GM12878 (cell line): ENCODE measurements at regions not wholly inside any gene's neighbourhood (a gene's known extent, or its start where the extent isn't known, plus 50 kb on each side); places are given as distances from the start of the nearest gene placed in this dataset.

Experiments used
- ATAC-seq: fragments of 200-7000 bp; cut with Tn5 transposase; 3 replicates; pipeline ENCODE4 v1.9.1; 2020; ENCODE audit warnings: mild to moderate bottlenecking, moderate library complexity
- BruUV-seq: library from RNA; stranded (reverse); fragments of 400-500 nt; replicated peaks from 2 replicates; lab custom pipeline; 2021; lab: Mats Ljungman, UMichigan
- CTCF ChIA-PET: fragments of 300-600 bp; sonication (Branson Sonifier 250); formaldehyde crosslinking; extraction: SDS; loops from one replicate; lab custom pipeline; 2021; ENCODE audit warnings: inconsistent platforms; lab: Yijun Ruan, JAX
- POLR2A ChIA-PET: fragments of 350-600 bp; formaldehyde crosslinking; extraction: SDS; loops from one replicate; lab custom pipeline; 2021; ENCODE audit warnings: inconsistent platforms; lab: Charles Lee
- RAD21 ChIA-PET: fragments of 300-600 bp; sonication (Branson Sonifier 250); formaldehyde crosslinking; loops from one replicate; lab custom pipeline; 2023; ENCODE audit warnings: antibody characterized with exemption; ENCODE audit not compliant: unreplicated experiment; lab: Charles Lee
- SMC1A ChIA-PET: fragments of 300-600 bp; sonication (Branson Sonifier 250); formaldehyde crosslinking; loops from one replicate; lab custom pipeline; 2023; ENCODE audit not compliant: unreplicated experiment, uncharacterized antibody; lab: Charles Lee
- DNase-seq: peaks from one replicate; pipeline ENCODE4 v3.0.0-alpha.2; 2011; ENCODE audit warnings: low read depth, low spot score
- FAIRE-seq: peaks from 3 replicates; lab custom pipeline; 2011; peaks lifted over from hg19 to GRCh38; lab: Jason Lieb, UNC
- H2AFZ ChIP-seq: 2 replicates; pipeline ENCODE4 v1.6.0; 2011; ENCODE audit warnings: low read depth, low read length, control low read depth; ENCODE audit not compliant: control insufficient read depth
- H3K27ac ChIP-seq: 2 replicates; pipeline ENCODE4 v1.5.1; 2011; ENCODE audit warnings: control low read depth; ENCODE audit not compliant: control insufficient read depth, insufficient read depth
- H3K27me3 ChIP-seq, 2 experiments: replicated peaks in 1 of 2; 2 replicates each; pipeline versions ENCODE4 v1.6.0 to v1.6.1; 2011; ENCODE audit warnings: low read length in 1 of 2; ENCODE audit not compliant: control insufficient read depth in 2 of 2, insufficient read depth in 2 of 2
- H3K36me3 ChIP-seq, 2 experiments: 2 replicates each; pipeline ENCODE4 v1.5.1; 2011; ENCODE audit warnings: low read length in 1 of 2; ENCODE audit not compliant: control insufficient read depth in 2 of 2, insufficient read depth in 2 of 2
- H3K4me1 ChIP-seq: 2 replicates; pipeline ENCODE4 v1.6.1; 2011; ENCODE audit warnings: mild to moderate bottlenecking, low read length, moderate library complexity, mixed read lengths; ENCODE audit not compliant: control insufficient read depth, insufficient read depth
- H3K4me2 ChIP-seq: 2 replicates; pipeline ENCODE4 v1.6.0; 2011; ENCODE audit warnings: control low read depth; ENCODE audit not compliant: control insufficient read depth, insufficient read depth
- H3K4me3 ChIP-seq: fragments of 200-600 bp; sonication (generic); 2 replicates; pipeline ENCODE4 v1.5.1; 2016
- H3K79me2 ChIP-seq: 2 replicates; pipeline ENCODE4 v1.6.0; 2011; ENCODE audit warnings: low read length; ENCODE audit not compliant: control insufficient read depth, insufficient read depth
- H3K9ac ChIP-seq: 2 replicates; pipeline ENCODE4 v1.8.0; 2011; ENCODE audit warnings: low read length, control low read depth, mixed read lengths; ENCODE audit not compliant: control insufficient read depth, insufficient read depth
- H3K9me3 ChIP-seq: replicated peaks from 3 replicates; pipeline ENCODE4 v1.5.1; 2011; ENCODE audit warnings: mild to moderate bottlenecking, low read length; ENCODE audit not compliant: control insufficient read depth, insufficient read depth
- H4K20me1 ChIP-seq: 2 replicates; pipeline ENCODE4 v1.6.0; 2011; ENCODE audit not compliant: control insufficient read depth, insufficient read depth
- HCFC1 ChIP-seq: fragments of 150-350 bp; IDR thresholded peaks from 2 replicates; pipeline ENCODE4 v1.6.1; 2014; ENCODE audit warnings: low read length
- IRF4 ChIP-seq: IDR thresholded peaks from 2 replicates; pipeline ENCODE4 v1.6.1; 2011; ENCODE audit warnings: low read depth, low read length
- JUNB ChIP-seq: IDR thresholded peaks from 2 replicates; pipeline ENCODE4 v1.6.1; 2016; ENCODE audit warnings: antibody characterized with exemption, mild to moderate bottlenecking
- NRF1 ChIP-seq: conservative IDR thresholded peaks from 2 replicates; pipeline ENCODE4 v1.6.1; 2011; ENCODE audit warnings: mild to moderate bottlenecking, low read depth, low read length, improper control_type of control experiment
- RAD21 ChIP-seq: IDR thresholded peaks from 2 replicates; pipeline ENCODE4 v1.6.1; 2011; ENCODE audit warnings: mild to moderate bottlenecking, low read depth, low read length, moderate library complexity; ENCODE audit not compliant: insufficient read depth
- TAF1 ChIP-seq: IDR thresholded peaks from 2 replicates; pipeline ENCODE4 v1.6.1; 2011; ENCODE audit warnings: mild to moderate bottlenecking, low read depth, low read length, borderline replicate concordance
- WGBS: methylation state at CpG from one replicate; pipeline ENCODE4 v1.1.6; 2016; ENCODE audit warnings: low lambda C conversion rate; ENCODE audit not compliant: insufficient replicate concordance, insufficient coverage; ENCODE audit errors: missing lambda C conversion rate; 5-methylcytosine and 5-hydroxymethylcytosine counted together
- in situ Hi-C: fragments of 300-500 bp; cut with MboI; formaldehyde crosslinking; loops from 9 replicates; pipeline ENCODE4 v1.14.3; 2018; ENCODE audit warnings: mixed read lengths
- intact Hi-C: fragments of 100-400 bp; cut with micrococcal nuclease; formaldehyde crosslinking; loops from one replicate; pipeline ENCODE4 v1.14.2; 2022; ENCODE audit not compliant: unreplicated experiment
- TF ChIP-seq, protein P1 (sequence below): fragments of 150-350 bp; IDR thresholded peaks from 2 replicates; pipeline ENCODE4 v1.6.1; 2014; ENCODE audit warnings: mild to moderate bottlenecking, low read depth, low read length
- TF ChIP-seq, protein P2 (sequence below): fragments of 450-650 bp; IDR thresholded peaks from 2 replicates; pipeline ENCODE4 v1.6.1; 2017; ENCODE audit warnings: mild to moderate bottlenecking

DNA sequence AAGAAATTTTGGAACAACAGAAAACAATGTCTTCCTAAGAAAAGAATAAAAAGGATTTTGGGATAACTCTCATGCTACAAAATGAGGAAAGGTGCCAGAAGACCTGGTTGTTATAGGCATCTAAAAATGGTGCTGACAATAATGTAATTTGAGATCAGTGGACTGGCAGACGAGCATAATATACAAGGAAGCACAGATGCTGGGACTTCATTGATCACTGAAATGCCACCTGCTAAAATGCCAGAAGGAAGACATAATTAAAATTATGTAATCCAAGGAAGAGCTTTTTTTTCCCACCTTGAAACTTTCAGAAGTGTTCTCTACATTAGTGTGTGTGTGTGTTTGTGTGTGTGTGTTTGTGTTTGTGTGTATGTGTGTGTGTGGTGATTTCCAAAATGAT lies 535.9 kb downstream of the XIRP2 start:
- SMC1A ChIA-PET: no interaction called here
- POLR2A ChIA-PET: no interaction called here
- in situ Hi-C loops: no loop called here
- Histone ChIP-seq H2AFZ (no peak overlapping the region), H3K79me2 (no peaks in the 10 kb centered on the region), H4K20me1 (no peaks in the 10 kb centered on the region), H3K4me2 (no peak overlapping the region), H3K36me3 (no peaks in the 10 kb centered on the region), H3K9me3 (no peaks in the 10 kb centered on the region), H3K4me3 (no peak overlapping the region), H3K9ac (no peak overlapping the region), H3K4me1 (no peaks in the 10 kb centered on the region), H3K27me3 (no peaks in the 10 kb centered on the region), H3K27ac (no peak overlapping the region)
- CTCF ChIA-PET: no interaction called here
- FAIRE-seq (no peak), ATAC-seq (no peak), DNase-seq (no peak)
- WGBS: 0% methylated on average over 1 of the region's 1 CpG
- RAD21 ChIA-PET: no interaction called here
- intact Hi-C loops: no loop called here
- TF ChIP-seq, protein P1, sequence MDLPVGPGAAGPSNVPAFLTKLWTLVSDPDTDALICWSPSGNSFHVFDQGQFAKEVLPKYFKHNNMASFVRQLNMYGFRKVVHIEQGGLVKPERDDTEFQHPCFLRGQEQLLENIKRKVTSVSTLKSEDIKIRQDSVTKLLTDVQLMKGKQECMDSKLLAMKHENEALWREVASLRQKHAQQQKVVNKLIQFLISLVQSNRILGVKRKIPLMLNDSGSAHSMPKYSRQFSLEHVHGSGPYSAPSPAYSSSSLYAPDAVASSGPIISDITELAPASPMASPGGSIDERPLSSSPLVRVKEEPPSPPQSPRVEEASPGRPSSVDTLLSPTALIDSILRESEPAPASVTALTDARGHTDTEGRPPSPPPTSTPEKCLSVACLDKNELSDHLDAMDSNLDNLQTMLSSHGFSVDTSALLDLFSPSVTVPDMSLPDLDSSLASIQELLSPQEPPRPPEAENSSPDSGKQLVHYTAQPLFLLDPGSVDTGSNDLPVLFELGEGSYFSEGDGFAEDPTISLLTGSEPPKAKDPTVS: no peak
- TF ChIP-seq TAF1 (no peak), IRF4 (no peak), JUNB (no peak), RAD21 (no peak)
- no TSS peak for BruUV-seq

DNA sequence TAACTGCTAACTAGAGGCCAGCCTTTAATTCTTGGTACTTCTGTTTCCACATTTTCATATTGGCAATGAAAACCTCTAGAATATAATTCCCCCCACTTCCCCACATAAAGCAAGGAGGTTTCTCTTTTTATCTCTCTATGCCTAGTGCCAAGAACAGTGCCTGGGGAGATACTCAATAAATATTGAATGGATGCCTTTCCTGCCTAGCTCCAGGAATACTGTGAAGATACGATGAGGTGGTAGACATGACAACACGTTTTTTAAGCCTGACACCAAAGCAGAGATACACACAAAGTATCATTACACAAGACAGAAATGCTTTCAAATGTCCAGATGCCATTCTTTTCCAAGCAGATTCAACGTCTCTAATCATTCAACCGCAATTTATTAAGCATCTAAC lies 535.5 kb downstream of the XIRP2 start:
- Histone ChIP-seq H3K9ac (no peak overlapping the region), H2AFZ (no peak overlapping the region), H3K4me3 (no peak overlapping the region), H3K9me3 (no peaks in the 10 kb centered on the region), H3K27me3 (no peaks in the 10 kb centered on the region), H4K20me1 (no peaks in the 10 kb centered on the region), H3K4me2 (no peak overlapping the region), H3K79me2 (no peaks in the 10 kb centered on the region), H3K27ac (no peak overlapping the region), H3K36me3 (no peaks in the 10 kb centered on the region), H3K4me1 (no peaks in the 10 kb centered on the region)
- no TSS peak for BruUV-seq
- ChIA-PET CTCF (no interaction called here), RAD21 (no interaction called here), SMC1A (no interaction called here), POLR2A (no interaction called here)
- intact Hi-C loops (no loop called here), in situ Hi-C loops (no loop called here)
- 8% methylated on average over 4 of the region's 4 CpGs for WGBS
- TF ChIP-seq HCFC1 (no peak), NRF1 (no peak)
- TF ChIP-seq, protein P2, sequence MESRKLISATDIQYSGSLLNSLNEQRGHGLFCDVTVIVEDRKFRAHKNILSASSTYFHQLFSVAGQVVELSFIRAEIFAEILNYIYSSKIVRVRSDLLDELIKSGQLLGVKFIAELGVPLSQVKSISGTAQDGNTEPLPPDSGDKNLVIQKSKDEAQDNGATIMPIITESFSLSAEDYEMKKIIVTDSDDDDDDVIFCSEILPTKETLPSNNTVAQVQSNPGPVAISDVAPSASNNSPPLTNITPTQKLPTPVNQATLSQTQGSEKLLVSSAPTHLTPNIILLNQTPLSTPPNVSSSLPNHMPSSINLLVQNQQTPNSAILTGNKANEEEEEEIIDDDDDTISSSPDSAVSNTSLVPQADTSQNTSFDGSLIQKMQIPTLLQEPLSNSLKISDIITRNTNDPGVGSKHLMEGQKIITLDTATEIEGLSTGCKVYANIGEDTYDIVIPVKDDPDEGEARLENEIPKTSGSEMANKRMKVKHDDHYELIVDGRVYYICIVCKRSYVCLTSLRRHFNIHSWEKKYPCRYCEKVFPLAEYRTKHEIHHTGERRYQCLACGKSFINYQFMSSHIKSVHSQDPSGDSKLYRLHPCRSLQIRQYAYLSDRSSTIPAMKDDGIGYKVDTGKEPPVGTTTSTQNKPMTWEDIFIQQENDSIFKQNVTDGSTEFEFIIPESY: no peak
- DNase-seq (no peak), ATAC-seq (no peak), FAIRE-seq (no peak)
